MCF 10A (cell line): ENCODE measurements at regions not wholly inside any gene's neighbourhood (a gene's known extent, or its start where the extent isn't known, plus 50 kb on each side); places are given as distances from the start of the nearest gene placed in this dataset.

Experiments
- BruUV-seq: library from RNA; stranded (reverse); fragments of 400-500 nt; replicated peaks from 2 replicates; lab custom pipeline; 2021; lab: Mats Ljungman, UMichigan
- CTCF ChIA-PET: fragments of 300-600 bp; sonication (Branson Sonifier 250); formaldehyde crosslinking; extraction: SDS; loops from one replicate; lab custom pipeline; 2021; ENCODE audit warnings: antibody characterized with exemption, inconsistent platforms; lab: Yijun Ruan, JAX
- POLR2A ChIA-PET: fragments of 300-600, 350-650 bp; sonication (Branson Sonifier 250); formaldehyde crosslinking; extraction: SDS; loops from one replicate; lab custom pipeline; 2020; ENCODE audit warnings: antibody characterized with exemption, inconsistent platforms; lab: Yijun Ruan, JAX
- DNase-seq: peaks from one replicate; pipeline ENCODE4 v3.0.0-alpha.2; 2018; ENCODE audit not compliant: unreplicated experiment
- H3K27ac Mint-ChIP-seq: one replicate; pipeline ENCODE4 v1.8.0; 2022; ENCODE audit warnings: mild to moderate bottlenecking, low read depth, mixed read lengths; ENCODE audit not compliant: unreplicated experiment
- H3K27me3 Mint-ChIP-seq: one replicate; pipeline ENCODE4 v1.8.0; 2022; ENCODE audit warnings: mixed read lengths; ENCODE audit not compliant: insufficient read depth, unreplicated experiment
- H3K36me3 Mint-ChIP-seq: one replicate; pipeline ENCODE4 v1.8.0; 2022; ENCODE audit warnings: mild to moderate bottlenecking, moderate library complexity, mixed read lengths; ENCODE audit not compliant: insufficient read depth, unreplicated experiment
- H3K4me1 Mint-ChIP-seq: one replicate; pipeline ENCODE4 v1.8.0; 2022; ENCODE audit warnings: mixed read lengths; ENCODE audit not compliant: insufficient read depth, unreplicated experiment
- H3K4me3 Mint-ChIP-seq: one replicate; pipeline ENCODE4 v1.8.0; 2022; ENCODE audit warnings: mild to moderate bottlenecking, moderate library complexity, mixed read lengths; ENCODE audit not compliant: unreplicated experiment
- H3K9me3 Mint-ChIP-seq: one replicate; pipeline ENCODE4 v1.8.0; 2022; ENCODE audit warnings: mixed read lengths; ENCODE audit not compliant: unreplicated experiment
- CTCF ChIP-seq: fragments of 200-600 bp; IDR thresholded peaks from one replicate; pipeline ENCODE4 v1.8.0; 2022; ENCODE audit warnings: antibody characterized with exemption, mild to moderate bottlenecking; ENCODE audit not compliant: unreplicated experiment
- intact Hi-C: fragments of 100-400 bp; cut with micrococcal nuclease; formaldehyde crosslinking; loops from 2 replicates; pipeline ENCODE4 v1.14.1; 2022

GRCh38 chr1:212155219-212155618 is 119.7 kb downstream of the DTL start:
- ChIA-PET POLR2A (interaction anchor here (1.4 kb wide), 1 partner anchor 14 kb away, joined by 5 read pairs; no protein-coding TSS in a partner anchor), CTCF (no interaction called here)
- no TSS peak for BruUV-seq
- no peak for DNase-seq
- H3K27ac Mint-ChIP-seq, result no peak overlapping the region
- H3K4me3 Mint-ChIP-seq, result no peak overlapping the region
- no peaks in the 10 kb centered on the region for H3K27me3 Mint-ChIP-seq
- intact Hi-C loops, result no loop called here
- no peak for TF ChIP-seq CTCF
- no peaks in the 10 kb centered on the region for H3K36me3 Mint-ChIP-seq
- peaks cover 7% of the 10 kb centered on the region for H3K9me3 Mint-ChIP-seq
- H3K4me1 Mint-ChIP-seq, result no peaks in the 10 kb centered on the region

- Mint-ChIP-seq H3K9me3 (peaks cover 7% of the 10 kb centered on the region), H3K36me3 (no peaks in the 10 kb centered on the region), H3K27ac (no peak overlapping the region), H3K27me3 (no peaks in the 10 kb centered on the region), H3K4me1 (peaks cover 7% of the 10 kb centered on the region), H3K4me3 (no peak overlapping the region)
- BruUV-seq, result no TSS peak
- peak; percentile 77 for DNase-seq
- CTCF ChIA-PET, result interaction anchor here (0.9 to 1.1 kb wide), 2 partner anchors 86 to 212 kb away, joined by 3 to 5 read pairs; no protein-coding TSS in a partner anchor
- POLR2A ChIA-PET, result interaction anchor here (0.7 kb wide), 1 partner anchor 20 kb away, joined by 3 read pairs; no protein-coding TSS in a partner anchor
- intact Hi-C loops, result no loop called here
- no peak for TF ChIP-seq CTCF
Measured at GRCh38 chr1:212157252-212157651, 121.7 kb downstream of the DTL start.

GRCh38 chr1:212158912-212159796 is 123.6 kb downstream of the DTL start:
- Mint-ChIP-seq H3K27ac (no peak overlapping the region), H3K4me1 (peaks cover 13% of the 10 kb centered on the region), H3K4me3 (no peak overlapping the region), H3K27me3 (no peaks in the 10 kb centered on the region), H3K36me3 (no peaks in the 10 kb centered on the region), H3K9me3 (no peaks in the 10 kb centered on the region)
- CTCF ChIA-PET, result interaction anchor here (1.1 kb wide), 1 partner anchor 88 kb away, joined by 3 read pairs; no protein-coding TSS in a partner anchor
- no TSS peak for BruUV-seq
- TF ChIP-seq CTCF, result no peak
- intact Hi-C loops, result no loop called here
- POLR2A ChIA-PET, result interaction anchor here (0.9 kb wide), 1 partner anchor 54 kb away, joined by 3 read pairs; no protein-coding TSS in a partner anchor
- no peak for DNase-seq

GRCh38 chr1:212161231-212161781 is 123.9 kb upstream of the PPP2R5A start:
- intact Hi-C loops, result no loop called here
- no peaks in the 10 kb centered on the region for H3K9me3 Mint-ChIP-seq
- no peak overlapping the region for H3K4me3 Mint-ChIP-seq
- DNase-seq, result peak; percentile 79
- H3K27ac Mint-ChIP-seq, result no peak overlapping the region
- no peaks in the 10 kb centered on the region for H3K27me3 Mint-ChIP-seq
- no peak for TF ChIP-seq CTCF
- ChIA-PET POLR2A (interaction anchor here (0.7 to 1.8 kb wide), 4 partner anchors 18 to 123 kb away, joined by 3 to 6 read pairs (median 4); no protein-coding TSS in a partner anchor), CTCF (interaction anchor here (0.7 to 2.3 kb wide), 4 partner anchors 9 to 99 kb away, joined by 3 to 11 read pairs (median 6); no protein-coding TSS in a partner anchor)
- no TSS peak for BruUV-seq
- no peaks in the 10 kb centered on the region for H3K36me3 Mint-ChIP-seq
- peaks cover 13% of the 10 kb centered on the region for H3K4me1 Mint-ChIP-seq
